Mesenchymal stem cell (in vitro differentiated cells and primary cell): ENCODE measurements at regions not wholly inside any gene's neighbourhood (a gene's known extent, or its start where the extent isn't known, plus 50 kb on each side); places are given as distances from the start of the nearest gene placed in this dataset.

ENCODE experiments used
- DNase-seq: peaks from one replicate; pipeline ENCODE4 v3.0.0-alpha.2; 2013
- H2AFZ ChIP-seq: one replicate; pipeline ENCODE4 v1.6.1; 2013; ENCODE audit warnings: low read depth, mild to moderate bottlenecking, control low read depth, inconsistent platforms, low read length, moderate library complexity
- H2AK5ac ChIP-seq: 2 replicates; pipeline ENCODE4 v1.6.1; 2013; ENCODE audit warnings: low read length, moderate library complexity, mild to moderate bottlenecking, inconsistent platforms; ENCODE audit not compliant: severe bottlenecking
- H2BK120ac ChIP-seq: one replicate; pipeline ENCODE4 v1.6.1; 2013; ENCODE audit warnings: low read depth, mild to moderate bottlenecking, inconsistent platforms, low read length, moderate library complexity
- H2BK12ac ChIP-seq, 2 experiments: one replicate each; pipeline ENCODE4 v1.6.1; 2013; ENCODE audit warnings: inconsistent platforms in 2 of 2, low read length in 2 of 2, mild to moderate bottlenecking in 2 of 2, moderate library complexity in 2 of 2, control low read depth in 1 of 2
- H2BK15ac ChIP-seq: one replicate; pipeline ENCODE4 v1.6.1; 2013; ENCODE audit warnings: mild to moderate bottlenecking, low read depth, inconsistent platforms; ENCODE audit not compliant: poor library complexity, severe bottlenecking
- H2BK5ac ChIP-seq: 2 replicates; pipeline ENCODE4 v1.6.1; 2013; ENCODE audit warnings: low read depth, mild to moderate bottlenecking, low read length, control low read depth, inconsistent platforms; ENCODE audit not compliant: poor library complexity, severe bottlenecking
- H3K14ac ChIP-seq, 2 experiments: one replicate each; pipeline ENCODE4 v1.6.1; 2013; ENCODE audit warnings: inconsistent platforms in 2 of 2, low read length in 2 of 2, control low read depth in 1 of 2, mild to moderate bottlenecking in 1 of 2, moderate library complexity in 1 of 2
- H3K18ac ChIP-seq, 2 experiments: one replicate each; pipeline ENCODE4 v1.6.1; 2013; ENCODE audit warnings: inconsistent platforms in 2 of 2, low read length in 2 of 2, control low read depth in 1 of 2, low read depth in 1 of 2, mild to moderate bottlenecking in 1 of 2
- H3K23ac ChIP-seq, 2 experiments: one replicate each; pipeline ENCODE4 v1.6.1; 2013; ENCODE audit warnings: inconsistent platforms in 2 of 2, low read length in 2 of 2, mild to moderate bottlenecking in 2 of 2, moderate library complexity in 2 of 2, control low read depth in 1 of 2
- H3K27ac ChIP-seq: 2 replicates; pipeline ENCODE4 v1.5.1; 2013; ENCODE audit warnings: mild to moderate bottlenecking, moderate library complexity, low read length, control low read depth, inconsistent platforms; ENCODE audit not compliant: poor library complexity, severe bottlenecking
- H3K27me3 ChIP-seq, 2 experiments: 2 replicates each; pipeline versions ENCODE4 v1.6.1 to v1.7.0; 2013; ENCODE audit warnings: low read length in 2 of 2, mild to moderate bottlenecking in 2 of 2, moderate library complexity in 2 of 2, control low read depth in 1 of 2, inconsistent platforms in 1 of 2; ENCODE audit not compliant: control insufficient read depth in 1 of 2, insufficient read depth in 1 of 2
- H3K36me3 ChIP-seq, 2 experiments: 2 replicates each; pipeline versions ENCODE4 v1.6.1 to v1.7.0; 2013; ENCODE audit warnings: low read length in 2 of 2, control low read depth in 1 of 2, inconsistent platforms in 1 of 2, low read depth in 1 of 2, mild to moderate bottlenecking in 1 of 2; ENCODE audit not compliant: insufficient read depth in 2 of 2, control insufficient read depth in 1 of 2
- H3K4ac ChIP-seq, 2 experiments: one replicate each; pipeline ENCODE4 v1.6.1; 2013; ENCODE audit warnings: inconsistent platforms in 2 of 2, low read length in 2 of 2, mild to moderate bottlenecking in 2 of 2, moderate library complexity in 2 of 2, control low read depth in 1 of 2, low read depth in 1 of 2
- H3K4me1 ChIP-seq: 2 replicates; pipeline ENCODE4 v1.6.1; 2013; ENCODE audit warnings: low read depth, low read length, control low read depth; ENCODE audit not compliant: control insufficient read depth, insufficient read depth
- H3K4me2 ChIP-seq: 2 replicates; pipeline ENCODE4 v1.6.1; 2013; ENCODE audit warnings: low read length, mild to moderate bottlenecking, inconsistent platforms; ENCODE audit not compliant: poor library complexity, severe bottlenecking
- H3K4me3 ChIP-seq, 2 experiments: 2 replicates each; pipeline versions ENCODE4 v1.5.1 to v1.7.0; 2013; ENCODE audit warnings: low read length in 2 of 2, mild to moderate bottlenecking in 2 of 2, control low read depth in 1 of 2, low read depth in 1 of 2; ENCODE audit not compliant: insufficient read depth in 1 of 2
- H3K79me1 ChIP-seq: replicated peaks from 2 replicates; pipeline ENCODE4 v1.6.1; 2013; ENCODE audit warnings: mild to moderate bottlenecking, control low read depth, low read length, inconsistent platforms; ENCODE audit not compliant: poor library complexity, severe bottlenecking
- H3K9ac ChIP-seq: 2 replicates; pipeline ENCODE4 v1.7.0; 2013; ENCODE audit warnings: mild to moderate bottlenecking, low read length, moderate library complexity
- H3K9me3 ChIP-seq: 2 replicates; pipeline ENCODE4 v1.7.0; 2013; ENCODE audit warnings: mild to moderate bottlenecking, low read length; ENCODE audit not compliant: control insufficient read depth
- H4K8ac ChIP-seq: one replicate; pipeline ENCODE4 v1.6.1; 2013; ENCODE audit warnings: inconsistent platforms, mild to moderate bottlenecking, low read length, moderate library complexity
- H4K91ac ChIP-seq: one replicate; pipeline ENCODE4 v1.6.1; 2013; ENCODE audit warnings: mild to moderate bottlenecking, low read length, inconsistent platforms
- WGBS: methylation state at CpG from one replicate; pipeline ENCODE4 v1.1.7; 2013; ENCODE audit warnings: mixed read lengths; 5-methylcytosine and 5-hydroxymethylcytosine counted together

- no peak overlapping the region for H2BK12ac ChIP-seq
- H2AK5ac ChIP-seq = no peak overlapping the region
- H3K27me3 ChIP-seq = no peaks in the 10 kb centered on the region
- H4K8ac ChIP-seq = no peak overlapping the region
- H3K27ac ChIP-seq = no peak overlapping the region
- H3K9me3 ChIP-seq = peaks cover 21% of the 10 kb centered on the region
- no peak overlapping the region for H2BK120ac ChIP-seq
- H3K14ac ChIP-seq = no peak overlapping the region
- no peak overlapping the region for H3K4ac ChIP-seq
- H2BK15ac ChIP-seq = no peak overlapping the region
- no peaks in the 10 kb centered on the region for H3K36me3 ChIP-seq
- 76% methylated on average over 13 of the region's 14 CpGs for WGBS
- H4K91ac ChIP-seq = no peak overlapping the region
- H2AFZ ChIP-seq = no peak overlapping the region
- no peaks in the 10 kb centered on the region for H3K79me1 ChIP-seq
- H3K18ac ChIP-seq = no peak overlapping the region
- no peak overlapping the region for H2BK5ac ChIP-seq
- no peaks in the 10 kb centered on the region for H3K4me1 ChIP-seq
- no peak overlapping the region for H3K9ac ChIP-seq
- H3K4me2 ChIP-seq = no peak overlapping the region
- H3K4me3 ChIP-seq = peak overlapping the region in 1 of 2 experiments; percentile 32
- no peak overlapping the region for H3K23ac ChIP-seq
- DNase-seq = no peak
Measured at GRCh38 chr22:47802421-47802820, 1040.0 kb downstream of the TBC1D22A start.

- Histone ChIP-seq H3K4me2 (no peak overlapping the region), H2BK120ac (no peak overlapping the region), H2AK5ac (no peak overlapping the region), H3K4me1 (no peaks in the 10 kb centered on the region), H3K9me3 (peaks cover 21% of the 10 kb centered on the region), H3K4ac (no peak overlapping the region), H3K4me3 (peak overlapping the region in 1 of 2 experiments; percentile 8), H2BK12ac (no peak overlapping the region), H3K18ac (no peak overlapping the region), H2AFZ (no peak overlapping the region), H4K8ac (no peak overlapping the region), H3K79me1 (no peaks in the 10 kb centered on the region), H3K9ac (no peak overlapping the region), H2BK5ac (no peak overlapping the region), H2BK15ac (no peak overlapping the region), H3K23ac (no peak overlapping the region), H3K14ac (no peak overlapping the region), H3K27ac (no peak overlapping the region), H3K36me3 (no peaks in the 10 kb centered on the region), H3K27me3 (no peaks in the 10 kb centered on the region), H4K91ac (no peak overlapping the region)
- no peak for DNase-seq
- WGBS = 77% methylated on average over 10 of the region's 11 CpGs
Measured at GRCh38 chr22:47801541-47802245, 1039.2 kb downstream of the TBC1D22A start.

GRCh38 chr22:47798229-47798628 is 1035.8 kb downstream of the TBC1D22A start:
- no peak overlapping the region for H2BK15ac ChIP-seq
- H3K9me3 ChIP-seq = peaks cover 11% of the 10 kb centered on the region
- no peaks in the 10 kb centered on the region for H3K79me1 ChIP-seq
- H3K4me3 ChIP-seq = no peak overlapping the region
- H2BK5ac ChIP-seq = no peak overlapping the region
- H4K91ac ChIP-seq = no peak overlapping the region
- H2BK12ac ChIP-seq = no peak overlapping the region
- no peaks in the 10 kb centered on the region for H3K36me3 ChIP-seq
- WGBS = 73% methylated on average over 4 of the region's 4 CpGs
- H3K18ac ChIP-seq = no peak overlapping the region
- no peaks in the 10 kb centered on the region for H3K4me1 ChIP-seq
- no peak overlapping the region for H3K4ac ChIP-seq
- H3K27me3 ChIP-seq = no peaks in the 10 kb centered on the region
- H3K4me2 ChIP-seq = no peak overlapping the region
- no peak overlapping the region for H3K27ac ChIP-seq
- DNase-seq = no peak
- H3K14ac ChIP-seq = no peak overlapping the region
- H2AFZ ChIP-seq = no peak overlapping the region
- no peak overlapping the region for H3K9ac ChIP-seq
- no peak overlapping the region for H3K23ac ChIP-seq
- H4K8ac ChIP-seq = no peak overlapping the region
- H2AK5ac ChIP-seq = no peak overlapping the region
- H2BK120ac ChIP-seq = no peak overlapping the region

- H3K4ac ChIP-seq = no peak overlapping the region
- H3K27me3 ChIP-seq = no peaks in the 10 kb centered on the region
- H3K9me3 ChIP-seq = peaks cover 11% of the 10 kb centered on the region
- H3K4me2 ChIP-seq = no peak overlapping the region
- 85% methylated on average over 6 of the region's 6 CpGs for WGBS
- H2BK12ac ChIP-seq = no peak overlapping the region
- H3K4me3 ChIP-seq = no peak overlapping the region
- no peak overlapping the region for H3K18ac ChIP-seq
- no peak overlapping the region for H2AK5ac ChIP-seq
- no peak overlapping the region for H3K27ac ChIP-seq
- H2BK5ac ChIP-seq = no peak overlapping the region
- H3K14ac ChIP-seq = no peak overlapping the region
- no peak overlapping the region for H2BK120ac ChIP-seq
- H3K79me1 ChIP-seq = no peaks in the 10 kb centered on the region
- no peak overlapping the region for H2BK15ac ChIP-seq
- DNase-seq = no peak
- no peak overlapping the region for H4K91ac ChIP-seq
- no peak overlapping the region for H3K9ac ChIP-seq
- H3K36me3 ChIP-seq = no peaks in the 10 kb centered on the region
- H3K4me1 ChIP-seq = no peaks in the 10 kb centered on the region
- H3K23ac ChIP-seq = no peak overlapping the region
- no peak overlapping the region for H4K8ac ChIP-seq
- H2AFZ ChIP-seq = no peak overlapping the region
Measured at GRCh38 chr22:47797342-47797945, 1035.0 kb downstream of the TBC1D22A start.
